SK-N-SH (cell line): ENCODE measurements at regions not wholly inside any gene's neighbourhood (a gene's known extent, or its start where the extent isn't known, plus 50 kb on each side); places are given as distances from the start of the nearest gene placed in this dataset.

Source experiments
- CTCF ChIP-seq: fragments of 200-600 bp; sonication (generic); IDR thresholded peaks from 2 replicates; pipeline ENCODE4 v1.6.1; 2017; ENCODE audit warnings: antibody characterized with exemption, mild to moderate bottlenecking, moderate library complexity
- MAX ChIP-seq: IDR thresholded peaks from 2 replicates; pipeline ENCODE4 v1.4.0; 2012; ENCODE audit warnings: low read depth
- MXI1 ChIP-seq: IDR thresholded peaks from 2 replicates; pipeline ENCODE4 v1.6.1; 2012; ENCODE audit warnings: mild to moderate bottlenecking, low read depth, low read length, improper control_type of control experiment
- RAD21 ChIP-seq: IDR thresholded peaks from 2 replicates; pipeline ENCODE4 v1.6.1; 2012; ENCODE audit warnings: mild to moderate bottlenecking, low read length
- USF2 ChIP-seq: fragments of 150-350 bp; IDR thresholded peaks from 2 replicates; pipeline ENCODE4 v1.6.1; 2017; ENCODE audit warnings: antibody characterized with exemption, low read length, low read depth, borderline replicate concordance

GRCh38 chr14:27256805-27257204 lies 659.0 kb upstream of the NOVA1 start:
- TF ChIP-seq CTCF = no peak
- no peak for TF ChIP-seq MAX
- no peak for TF ChIP-seq RAD21
- no peak for TF ChIP-seq USF2
- TF ChIP-seq MXI1 = no peak
